Lung (tissue), 11 donors: ENCODE measurements at regions not wholly inside any gene's neighbourhood (a gene's known extent, or its start where the extent isn't known, plus 50 kb on each side); places are given as distances from the start of the nearest gene placed in this dataset.

Experiments
- ATAC-seq: fragments of 200-7000 bp; cut with Tn5 transposase; one replicate; pipeline ENCODE4 v1.9.1; 2020; ENCODE audit warnings: moderate number of reproducible peaks; ENCODE audit not compliant: insufficient read depth, low FRiP score
- DNase-seq, 3 donors: peaks; one replicate each; pipeline ENCODE4 v3.0.0-alpha.2; 2013 to 2017
- H3K27ac ChIP-seq, 2 donors: one replicate each; pipeline ENCODE4 v1.5.1; 2013; ENCODE audit warnings: mild to moderate bottlenecking in 2 of 2, moderate library complexity in 2 of 2, control low read depth in 1 of 2, inconsistent platforms in 1 of 2, low read depth in 1 of 2, low read length in 1 of 2
- H3K27me3 ChIP-seq, 3 donors: one replicate each; pipeline ENCODE4 v1.5.1; 2013; ENCODE audit warnings: low read length in 2 of 3; ENCODE audit not compliant: control insufficient read depth in 3 of 3, insufficient read depth in 3 of 3
- H3K36me3 ChIP-seq, 4 donors: one replicate each; pipeline ENCODE4 v1.5.1; 2013; ENCODE audit warnings: low read length in 4 of 4, mild to moderate bottlenecking in 1 of 4, moderate library complexity in 1 of 4; ENCODE audit not compliant: control insufficient read depth in 4 of 4, insufficient read depth in 4 of 4
- H3K4me1 ChIP-seq, 5 donors: one replicate each; pipeline ENCODE4 v1.5.1; 2013; ENCODE audit warnings: low read length in 5 of 5, mild to moderate bottlenecking in 2 of 5, moderate library complexity in 1 of 5; ENCODE audit not compliant: control insufficient read depth in 5 of 5, insufficient read depth in 5 of 5
- H3K4me3 ChIP-seq: one replicate; pipeline ENCODE4 v1.5.1; 2013; ENCODE audit warnings: mild to moderate bottlenecking, control low read depth, moderate library complexity
- H3K9ac ChIP-seq, 2 donors: one replicate each; pipeline ENCODE4 v1.5.1; 2013; ENCODE audit warnings: low read length in 2 of 2, control low read depth in 1 of 2; ENCODE audit not compliant: insufficient read depth in 1 of 2
- H3K9me3 ChIP-seq, 4 donors: one replicate each; pipeline ENCODE4 v1.5.1; 2013; ENCODE audit warnings: low read length in 3 of 4, mild to moderate bottlenecking in 1 of 4, moderate library complexity in 1 of 4; ENCODE audit not compliant: control insufficient read depth in 4 of 4, insufficient read depth in 3 of 4
- CTCF ChIP-seq: IDR thresholded peaks from 2 replicates; pipeline ENCODE4 v1.5.1; 2012; ENCODE audit warnings: mild to moderate bottlenecking; ENCODE audit errors: control extremely low read depth, extremely low read depth
- WGBS, 2 donors: extraction: QIAGEN DNeasy Blood & Tissue Kit; methylation state at CpG; one replicate each; pipeline ENCODE4 v1.1.7; 2013; 5-methylcytosine and 5-hydroxymethylcytosine counted together
- donor health status: control.
- donor health status: control.
- donor health status: Bipolar disorder and iron deficiency.
- donor health status: healthy.
- donor health status: DM: yes; HTN: yes; CAD: no.

DNA sequence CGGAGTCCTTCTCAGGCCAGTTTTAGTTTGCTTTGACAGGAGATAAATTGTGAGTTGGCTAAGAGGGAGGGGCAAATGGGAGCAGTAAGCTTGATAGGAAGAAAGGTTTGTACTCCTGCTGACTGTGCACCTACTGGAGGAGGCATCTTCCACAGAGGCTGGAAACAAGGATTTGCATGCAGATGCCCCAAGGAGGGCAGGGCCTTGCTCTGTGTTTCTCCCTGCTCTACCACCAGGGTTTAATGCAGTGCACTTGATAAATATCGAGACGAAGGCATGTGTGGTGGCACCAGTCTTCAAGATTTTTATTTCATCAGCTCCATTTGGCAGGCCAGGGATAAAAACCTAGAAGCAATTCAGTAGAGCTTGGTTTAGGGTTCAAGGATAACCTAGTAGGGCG is 210.5 kb upstream of the C16orf82 start:
- Histone ChIP-seq H3K36me3 (no peaks in the 10 kb centered on the region), H3K4me1 (no peaks in the 10 kb centered on the region), H3K9me3 (peaks cover 0 to 10% (median 5%) of the 10 kb centered on the region in 4 donors), H3K27me3 (no peaks in the 10 kb centered on the region), H3K27ac (no peak overlapping the region), H3K9ac (no peak overlapping the region), H3K4me3 (no peak overlapping the region)
- DNase-seq (no peak), ATAC-seq (no peak)
- TF ChIP-seq CTCF: no peak
- WGBS, 2 donors: 71 to 75% methylated on average over 4 of the region's 4 CpGs

DNA sequence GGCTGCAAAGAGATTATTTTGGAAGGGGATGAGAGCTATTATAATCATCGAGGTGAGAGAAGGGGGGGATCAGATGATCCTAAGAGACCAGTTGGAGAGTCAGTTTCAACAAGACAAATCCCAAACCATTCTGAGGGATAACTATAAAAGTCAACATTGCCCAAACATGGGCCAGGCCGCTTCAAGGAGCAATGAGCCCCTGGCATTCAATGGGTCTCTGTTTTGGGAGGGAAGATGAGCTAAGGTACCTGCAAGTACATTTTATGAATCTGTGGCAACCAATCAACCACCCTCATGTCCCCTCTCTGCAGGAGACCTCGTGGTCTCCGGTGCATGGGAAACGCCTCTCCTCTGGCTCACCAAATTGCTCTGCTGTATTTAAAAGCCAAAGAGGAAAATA is 209.9 kb upstream of the C16orf82 start:
- no peak for DNase-seq
- no peak for ATAC-seq
- Histone ChIP-seq H3K36me3 (no peaks in the 10 kb centered on the region), H3K9ac (no peak overlapping the region), H3K27ac (no peak overlapping the region), H3K4me3 (no peak overlapping the region), H3K27me3 (no peaks in the 10 kb centered on the region), H3K9me3 (peaks cover 0 to 10% (median 4%) of the 10 kb centered on the region in 4 donors), H3K4me1 (no peaks in the 10 kb centered on the region)
- 66 to 85% methylated on average over 5 of the region's 5 CpGs for WGBS, 2 donors
- no peak for TF ChIP-seq CTCF

DNA sequence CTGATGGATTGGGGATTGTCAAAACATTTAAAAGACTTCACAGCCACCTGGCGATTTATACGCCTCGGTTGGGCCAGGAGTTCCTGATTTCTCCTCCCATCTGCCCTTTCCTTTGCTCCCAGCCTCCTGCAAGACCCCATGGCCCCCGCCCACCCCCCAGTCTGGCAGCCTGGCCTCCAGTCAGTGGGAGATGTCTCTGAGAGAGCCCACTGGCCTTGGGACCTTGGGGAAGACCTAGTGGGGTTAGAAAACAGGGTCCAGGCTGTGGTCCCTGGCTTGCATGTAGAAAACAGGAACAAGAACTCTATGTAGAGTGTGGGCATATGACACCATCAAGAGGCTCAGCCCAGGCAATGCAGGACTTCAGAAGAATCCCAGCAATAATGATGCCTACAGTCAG is 209.4 kb upstream of the C16orf82 start:
- DNase-seq: no peak
- no peaks in the 10 kb centered on the region for H3K36me3 ChIP-seq

More for the DNA sequence above, 209.4 kb upstream of the C16orf82 start:
- 68% methylated on average over 4 of the region's 4 CpGs for WGBS, 2 donors
- Histone ChIP-seq H3K27ac (no peak overlapping the region), H3K9ac (no peak overlapping the region), H3K4me1 (no peaks in the 10 kb centered on the region), H3K9me3 (peaks cover 0 to 10% (median 4%) of the 10 kb centered on the region in 4 donors), H3K27me3 (no peaks in the 10 kb centered on the region), H3K4me3 (no peak overlapping the region)
- no peak for ATAC-seq
- TF ChIP-seq CTCF: no peak
